IMR-90 (cell line): ENCODE measurements at regions not wholly inside any gene's neighbourhood (a gene's known extent, or its start where the extent isn't known, plus 50 kb on each side); places are given as distances from the start of the nearest gene placed in this dataset.

Experiments
- ATAC-seq: fragments of 200-7000 bp; cut with Tn5 transposase; 2 replicates; pipeline ENCODE4 v1.9.1; 2020; ENCODE audit warnings: low read depth, mild to moderate bottlenecking, moderate library complexity
- BruUV-seq: library from RNA; stranded (reverse); fragments of 400-500 nt; replicated peaks from 2 replicates; lab custom pipeline; 2021; lab: Mats Ljungman, UMichigan
- CTCF ChIA-PET: fragments of 300-600 bp; formaldehyde crosslinking; extraction: SDS; loops from one replicate; lab custom pipeline; 2021; ENCODE audit warnings: antibody characterized with exemption; lab: Yijun Ruan, JAX
- POLR2A ChIA-PET: fragments of 300-600 bp; sonication (Branson Sonifier 250); formaldehyde crosslinking; loops from one replicate; lab custom pipeline; 2022; ENCODE audit warnings: antibody characterized with exemption; ENCODE audit not compliant: unreplicated experiment; lab: Charles Lee
- DNase-seq: peaks from one replicate; pipeline ENCODE4 v3.0.0; 2013
- H2AFZ ChIP-seq: replicated peaks from 2 replicates; pipeline ENCODE3; 2013; ENCODE audit warnings: low read length, mild to moderate bottlenecking; ENCODE audit not compliant: poor library complexity
- H2AK5ac ChIP-seq: 2 replicates; pipeline ENCODE4 v1.6.1; 2013; ENCODE audit warnings: low read depth, low read length, inconsistent platforms
- H2AK9ac ChIP-seq: replicated peaks from 2 replicates; pipeline ENCODE3; 2013; ENCODE audit warnings: mild to moderate bottlenecking, low read depth, low read length, moderate library complexity; ENCODE audit not compliant: poor library complexity
- H2BK120ac ChIP-seq: 2 replicates; pipeline ENCODE4 v1.6.1; 2013; ENCODE audit warnings: low read depth, low read length, inconsistent platforms
- H2BK15ac ChIP-seq: 3 replicates; pipeline ENCODE4 v1.6.1; 2013; ENCODE audit warnings: low read depth, low read length, inconsistent platforms
- H2BK20ac ChIP-seq: 2 replicates; pipeline ENCODE4 v1.6.1; 2013; ENCODE audit warnings: low read depth, mild to moderate bottlenecking, inconsistent platforms, low read length, moderate library complexity
- H2BK5ac ChIP-seq: 2 replicates; pipeline ENCODE4 v1.6.1; 2013; ENCODE audit warnings: mild to moderate bottlenecking, low read depth, low read length, inconsistent platforms; ENCODE audit not compliant: poor library complexity, severe bottlenecking
- H3K14ac ChIP-seq: replicated peaks from 2 replicates; pipeline ENCODE4 v1.6.1; 2013; ENCODE audit warnings: low read depth, low read length, inconsistent platforms
- H3K18ac ChIP-seq: 2 replicates; pipeline ENCODE4 v1.6.1; 2013; ENCODE audit warnings: low read depth, low read length, control low read depth
- H3K23ac ChIP-seq: 2 replicates; pipeline ENCODE4 v1.6.1; 2013; ENCODE audit warnings: low read depth, low read length, inconsistent platforms
- H3K27ac ChIP-seq: 2 replicates; pipeline ENCODE4 v1.5.1; 2013; ENCODE audit warnings: mild to moderate bottlenecking, control low read depth, low read length; ENCODE audit not compliant: insufficient read depth
- H3K27me3 ChIP-seq: 2 replicates; pipeline ENCODE4 v1.6.1; 2013; ENCODE audit warnings: low read length; ENCODE audit not compliant: control insufficient read depth, insufficient read depth
- H3K36me3 ChIP-seq: 2 replicates; pipeline ENCODE4 v1.6.1; 2013; ENCODE audit warnings: low read length, mixed read lengths; ENCODE audit not compliant: control insufficient read depth, insufficient read depth
- H3K4ac ChIP-seq: 2 replicates; pipeline ENCODE4 v1.6.1; 2013; ENCODE audit warnings: low read depth, low read length, inconsistent platforms
- H3K4me1 ChIP-seq: 2 replicates; pipeline ENCODE4 v1.6.1; 2013; ENCODE audit warnings: low read length, mixed read lengths; ENCODE audit not compliant: control insufficient read depth, insufficient read depth
- H3K4me2 ChIP-seq: 2 replicates; pipeline ENCODE4 v1.6.1; 2013; ENCODE audit warnings: low read depth, mild to moderate bottlenecking, control low read depth, low read length, moderate library complexity
- H3K4me3 ChIP-seq: 2 replicates; pipeline ENCODE4 v1.5.1; 2013; ENCODE audit warnings: low read depth, mild to moderate bottlenecking, control low read depth, low read length, moderate library complexity; ENCODE audit not compliant: insufficient read depth
- H3K56ac ChIP-seq: 2 replicates; pipeline ENCODE4 v1.6.1; 2013; ENCODE audit warnings: low read length, inconsistent platforms; ENCODE audit not compliant: insufficient read depth; ENCODE audit errors: extremely low read depth
- H3K79me1 ChIP-seq, 2 experiments: 2 replicates each; pipeline ENCODE4 v1.6.1; 2013; ENCODE audit warnings: low read length in 2 of 2, inconsistent platforms in 1 of 2, low read depth in 1 of 2
- H3K9ac ChIP-seq: 2 replicates; pipeline ENCODE4 v1.6.1; 2013; ENCODE audit warnings: low read depth, low read length, control low read depth
- H3K9me1 ChIP-seq: 2 replicates; pipeline ENCODE4 v1.6.1; 2013; ENCODE audit warnings: low read length, inconsistent platforms; ENCODE audit not compliant: insufficient read depth
- H3K9me3 ChIP-seq: 2 replicates; pipeline ENCODE4 v1.6.1; 2013; ENCODE audit warnings: low read length; ENCODE audit not compliant: control insufficient read depth, insufficient read depth
- H4K20me1 ChIP-seq: 2 replicates; pipeline ENCODE4 v1.6.1; 2013; ENCODE audit warnings: low read length, inconsistent platforms; ENCODE audit not compliant: insufficient read depth
- H4K5ac ChIP-seq: 2 replicates; pipeline ENCODE4 v1.6.1; 2013; ENCODE audit warnings: mild to moderate bottlenecking, low read depth, low read length, control low read depth
- H4K8ac ChIP-seq, 2 experiments: 2 replicates each; pipeline ENCODE4 v1.6.1; 2013; ENCODE audit warnings: low read depth in 2 of 2, low read length in 2 of 2, control low read depth in 1 of 2, inconsistent platforms in 1 of 2
- H4K91ac ChIP-seq: 2 replicates; pipeline ENCODE4 v1.6.1; 2013; ENCODE audit warnings: low read depth, low read length, inconsistent platforms; ENCODE audit not compliant: insufficient read depth
- BHLHE40 ChIP-seq: fragments of 150-350 bp; IDR thresholded peaks from 2 replicates; pipeline ENCODE4 v1.6.1; 2016; ENCODE audit warnings: mild to moderate bottlenecking, low read depth, low read length
- FOS ChIP-seq: fragments of 150-350 bp; IDR thresholded peaks from 2 replicates; pipeline ENCODE4 v1.6.1; 2016; ENCODE audit warnings: low read depth, low read length
- MXI1 ChIP-seq: IDR thresholded peaks from 2 replicates; pipeline ENCODE4 v1.6.1; 2012; ENCODE audit warnings: low read depth, mild to moderate bottlenecking, low read length, moderate library complexity, borderline replicate concordance
- POLR2A ChIP-seq: IDR thresholded peaks from 2 replicates; pipeline ENCODE4 v1.6.1; 2012; ENCODE audit warnings: mild to moderate bottlenecking, low read depth, low read length
- WGBS, 2 experiments: methylation state at CpG; one replicate each; pipeline versions ENCODE4 v1.1.5 to v1.1.7; 2013; ENCODE audit warnings: missing lambda C conversion rate in 2 of 2; ENCODE audit not compliant: insufficient read length in 1 of 2; ENCODE audit errors: extremely low coverage in 2 of 2; 5-methylcytosine and 5-hydroxymethylcytosine counted together
- dilution Hi-C: fragments of 300-500 bp; cut with HindIII; formaldehyde crosslinking; loops from one replicate; pipeline ENCODE4 v1.14.3; 2018; ENCODE audit warnings: low sequenced_read_pairs; ENCODE audit not compliant: unreplicated experiment
- in situ Hi-C: fragments of 300-500 bp; cut with MboI; formaldehyde crosslinking; loops from 3 replicates; pipeline ENCODE4 v1.14.3; 2019; ENCODE audit warnings: low sequenced_read_pairs, inconsistent platforms, mixed read lengths
- intact Hi-C: fragments of 100-400 bp; cut with micrococcal nuclease; formaldehyde crosslinking; loops from 2 replicates; pipeline ENCODE4 v1.10.0; 2022
- TF ChIP-seq, protein P1 (sequence below): conservative IDR thresholded peaks from 2 replicates; pipeline ENCODE4 v1.5.1; 2012; ENCODE audit warnings: mild to moderate bottlenecking, low read depth, low read length, improper control_type of control experiment

DNA sequence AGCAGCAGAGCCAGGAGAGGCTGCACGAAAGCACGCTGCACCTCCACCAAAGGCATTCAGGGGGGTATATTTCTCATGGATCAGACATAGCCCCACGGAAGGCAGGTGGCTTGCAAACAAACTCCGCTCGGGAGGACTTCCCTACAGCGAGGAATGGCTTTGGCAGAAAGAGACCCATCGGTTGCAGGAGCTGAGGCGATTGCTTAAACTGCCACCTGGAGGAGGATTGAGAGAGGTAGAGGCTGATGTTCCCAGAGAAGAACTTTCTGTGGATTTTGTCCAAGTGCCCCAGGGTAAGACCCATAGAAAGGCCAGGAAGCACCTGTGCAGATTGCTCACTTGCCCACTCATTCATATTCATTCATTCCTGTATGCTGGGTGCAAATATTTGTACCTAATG lies 89.1 kb downstream of the NEUROD6 start:
- ATAC-seq (no peak), DNase-seq (no peak)
- H3K56ac ChIP-seq: no peak overlapping the region
- no peak overlapping the region for H4K8ac ChIP-seq
- H3K9ac ChIP-seq: no peak overlapping the region
- dilution Hi-C loops (no loop called here), intact Hi-C loops (no loop called here), in situ Hi-C loops (no loop called here)
- no peak overlapping the region for H3K14ac ChIP-seq
- no peak overlapping the region for H2BK15ac ChIP-seq
- H3K4me2 ChIP-seq: no peak overlapping the region
- H4K5ac ChIP-seq: no peak overlapping the region
- ChIA-PET POLR2A (no interaction called here), CTCF (no interaction called here)
- H2BK5ac ChIP-seq: no peak overlapping the region
- no peaks in the 10 kb centered on the region for H4K20me1 ChIP-seq
- no peak for TF ChIP-seq MXI1
- no peak for TF ChIP-seq FOS
- TF ChIP-seq BHLHE40: no peak
- no peak for TF ChIP-seq POLR2A
- TF ChIP-seq, protein P1, sequence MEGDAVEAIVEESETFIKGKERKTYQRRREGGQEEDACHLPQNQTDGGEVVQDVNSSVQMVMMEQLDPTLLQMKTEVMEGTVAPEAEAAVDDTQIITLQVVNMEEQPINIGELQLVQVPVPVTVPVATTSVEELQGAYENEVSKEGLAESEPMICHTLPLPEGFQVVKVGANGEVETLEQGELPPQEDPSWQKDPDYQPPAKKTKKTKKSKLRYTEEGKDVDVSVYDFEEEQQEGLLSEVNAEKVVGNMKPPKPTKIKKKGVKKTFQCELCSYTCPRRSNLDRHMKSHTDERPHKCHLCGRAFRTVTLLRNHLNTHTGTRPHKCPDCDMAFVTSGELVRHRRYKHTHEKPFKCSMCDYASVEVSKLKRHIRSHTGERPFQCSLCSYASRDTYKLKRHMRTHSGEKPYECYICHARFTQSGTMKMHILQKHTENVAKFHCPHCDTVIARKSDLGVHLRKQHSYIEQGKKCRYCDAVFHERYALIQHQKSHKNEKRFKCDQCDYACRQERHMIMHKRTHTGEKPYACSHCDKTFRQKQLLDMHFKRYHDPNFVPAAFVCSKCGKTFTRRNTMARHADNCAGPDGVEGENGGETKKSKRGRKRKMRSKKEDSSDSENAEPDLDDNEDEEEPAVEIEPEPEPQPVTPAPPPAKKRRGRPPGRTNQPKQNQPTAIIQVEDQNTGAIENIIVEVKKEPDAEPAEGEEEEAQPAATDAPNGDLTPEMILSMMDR: no peak
- BruUV-seq: no TSS peak
- no peaks in the 10 kb centered on the region for H3K4me1 ChIP-seq
- no peak overlapping the region for H3K4ac ChIP-seq
- no peak overlapping the region for H3K27ac ChIP-seq
- H3K79me1 ChIP-seq: no peaks in the 10 kb centered on the region
- H3K4me3 ChIP-seq: no peak overlapping the region
- H2AK5ac ChIP-seq: no peak overlapping the region
- no peak overlapping the region for H2BK20ac ChIP-seq
- WGBS, 2 experiments: no CpG with 5 or more reads among the region's 8 CpGs
- H4K91ac ChIP-seq: no peak overlapping the region
- H3K9me1 ChIP-seq: no peaks in the 10 kb centered on the region
- no peak overlapping the region for H3K23ac ChIP-seq
- no peaks in the 10 kb centered on the region for H3K27me3 ChIP-seq
- no peak overlapping the region for H2AK9ac ChIP-seq
- H3K36me3 ChIP-seq: no peaks in the 10 kb centered on the region
- no peaks in the 10 kb centered on the region for H3K9me3 ChIP-seq
- H2AFZ ChIP-seq: no peak overlapping the region
- no peak overlapping the region for H2BK120ac ChIP-seq
- no peak overlapping the region for H3K18ac ChIP-seq
